ENCODE measurements at regions not wholly inside any gene's neighbourhood (a gene's known extent, or its start where the extent isn't known, plus 50 kb on each side); places are given as distances from the start of the nearest gene placed in this dataset.
"Not testable (repeated sequence)": the region's sequence is repeated elsewhere in the genome, so short reads cannot be mapped to it uniquely, and the experiment has no call there.

GRCh38 chr9:31168161-31168560 lies 1216.3 kb upstream of the ACO1 start:
- no peak for DNase-seq (ENCODE audit: low read depth in 2 of 2)

- DNase-seq (ENCODE audit: low read depth in 2 of 2), result no peak
These were observed 1209.8 kb upstream of the ACO1 start for GRCh38 chr9:31174681-31175080.

- DNase-seq (ENCODE audit: low read depth in 2 of 2), result no peak
These were observed 1200.6 kb upstream of the ACO1 start for GRCh38 chr9:31183866-31184265.

GRCh38 chr9:31185831-31186230 lies 1198.6 kb upstream of the ACO1 start:
- no peak for DNase-seq (ENCODE audit: low read depth in 2 of 2)

GRCh38 chr9:31188496-31188895 lies 1195.9 kb upstream of the ACO1 start:
- no peak for DNase-seq (ENCODE audit: low read depth in 2 of 2)

GRCh38 chr9:31210978-31211570 lies 1173.4 kb upstream of the ACO1 start:
- DNase-seq (ENCODE audit: low read depth in 2 of 2), result peak in 1 of 2 experiments; percentile 0

GRCh38 chr9:31229976-31230375 lies 1154.5 kb upstream of the ACO1 start:
- DNase-seq (ENCODE audit: low read depth in 2 of 2), result not testable (repeated sequence)

- DNase-seq (ENCODE audit: low read depth in 2 of 2), result no peak
These were observed 1152.0 kb upstream of the ACO1 start for GRCh38 chr9:31232485-31232884.

GRCh38 chr9:31236344-31236743 lies 1148.1 kb upstream of the ACO1 start:
- DNase-seq (ENCODE audit: low read depth in 2 of 2), result no peak

- no peak for DNase-seq (ENCODE audit: low read depth in 2 of 2)
These were observed 1141.1 kb upstream of the ACO1 start for GRCh38 chr9:31243386-31243785.

GRCh38 chr9:31248156-31248555 lies 1136.3 kb upstream of the ACO1 start:
- DNase-seq (ENCODE audit: low read depth in 2 of 2), result no peak

- no peak for DNase-seq (ENCODE audit: low read depth in 2 of 2)
These were observed 1133.1 kb upstream of the ACO1 start for GRCh38 chr9:31251386-31251785.

- no peak for DNase-seq (ENCODE audit: low read depth in 2 of 2)
These were observed 1130.4 kb upstream of the ACO1 start for GRCh38 chr9:31253800-31254762.

GRCh38 chr9:31255211-31255610 lies 1129.2 kb upstream of the ACO1 start:
- DNase-seq (ENCODE audit: low read depth in 2 of 2), result no peak

- no peak for DNase-seq (ENCODE audit: low read depth in 2 of 2)
These were observed 1124.6 kb upstream of the ACO1 start for GRCh38 chr9:31259824-31260223.

GRCh38 chr9:31272456-31273295 lies 1111.8 kb upstream of the ACO1 start:
- no peak for DNase-seq (ENCODE audit: low read depth in 2 of 2)

- no peak for DNase-seq (ENCODE audit: low read depth in 2 of 2)
These were observed 1109.0 kb upstream of the ACO1 start for GRCh38 chr9:31275419-31275818.

GRCh38 chr9:31290731-31291130 lies 1093.7 kb upstream of the ACO1 start:
- no peak for DNase-seq (ENCODE audit: low read depth in 2 of 2)

- DNase-seq (ENCODE audit: low read depth in 2 of 2), result no peak
These were observed 1081.6 kb upstream of the ACO1 start for GRCh38 chr9:31302620-31303418.

- DNase-seq (ENCODE audit: low read depth in 2 of 2), result no peak
These were observed 1079.9 kb upstream of the ACO1 start for GRCh38 chr9:31304576-31304975.

- DNase-seq (ENCODE audit: low read depth in 2 of 2), result no peak
These were observed 1070.2 kb upstream of the ACO1 start for GRCh38 chr9:31314241-31314640.

Measured in stimulated activated CD4-positive, alpha-beta T cell treated with anti-CD3 and anti-CD28 coated beads, Interleukin-12 subunit alpha, Interleukin-12 subunit beta, amount 100 ng/mL, for 24 hours (primary cell).